Colonic mucosa (tissue), 4 donors: ENCODE measurements at regions not wholly inside any gene's neighbourhood (a gene's known extent, or its start where the extent isn't known, plus 50 kb on each side); places are given as distances from the start of the nearest gene placed in this dataset.

ENCODE experiments used
- DNase-seq: peaks from one replicate; pipeline ENCODE4 v3.0.0-alpha.2; 2020
- H3K27ac ChIP-seq: fragments of 200-600 bp; one replicate; pipeline ENCODE4 v1.8.0; 2021
- H3K27me3 ChIP-seq: fragments of 200-600 bp; one replicate; pipeline ENCODE4 v1.8.0; 2021
- H3K36me3 ChIP-seq: fragments of 200-600 bp; one replicate; pipeline ENCODE4 v1.8.0; 2021
- H3K4me1 ChIP-seq: fragments of 200-600 bp; one replicate; pipeline ENCODE4 v1.8.0; 2021; ENCODE audit warnings: mild to moderate bottlenecking
- H3K4me3 ChIP-seq: fragments of 200-600 bp; one replicate; pipeline ENCODE4 v1.8.0; 2021
- H3K9ac ChIP-seq, 2 donors: one replicate each; pipeline ENCODE4 v1.7.0; 2013; ENCODE audit warnings: control low read depth in 2 of 2, low read depth in 2 of 2, low read length in 2 of 2
- H3K9me3 ChIP-seq: fragments of 200-600 bp; one replicate; pipeline ENCODE4 v1.8.0; 2021
- intact Hi-C: fragments of 100-400 bp; cut with DNase I; formaldehyde crosslinking; loops from one replicate; pipeline ENCODE4 v1.14.1; 2022
- TF ChIP-seq, protein P1 (sequence below): fragments of 200-600 bp; IDR thresholded peaks from one replicate; pipeline ENCODE4 v1.8.0; 2022; ENCODE audit warnings: antibody characterized with exemption, mild to moderate bottlenecking
- donor health status: healthy.
- donor health status: DM: no; HTN: no; CAD: no.
- donor health status: DM: no; HTN: no; CAD: no.

- Histone ChIP-seq H3K9me3 (no peaks in the 10 kb centered on the region), H3K27ac (no peak overlapping the region), H3K36me3 (no peaks in the 10 kb centered on the region), H3K27me3 (no peaks in the 10 kb centered on the region), H3K9ac (no peak overlapping the region), H3K4me1 (no peaks in the 10 kb centered on the region), H3K4me3 (no peak overlapping the region)
- DNase-seq, result no peak
- intact Hi-C loops, result loop anchor here (2.0 to 5.0 kb wide), 2 partner anchors 620 to 1175 kb away; no protein-coding TSS in a partner anchor
- TF ChIP-seq, protein P1, sequence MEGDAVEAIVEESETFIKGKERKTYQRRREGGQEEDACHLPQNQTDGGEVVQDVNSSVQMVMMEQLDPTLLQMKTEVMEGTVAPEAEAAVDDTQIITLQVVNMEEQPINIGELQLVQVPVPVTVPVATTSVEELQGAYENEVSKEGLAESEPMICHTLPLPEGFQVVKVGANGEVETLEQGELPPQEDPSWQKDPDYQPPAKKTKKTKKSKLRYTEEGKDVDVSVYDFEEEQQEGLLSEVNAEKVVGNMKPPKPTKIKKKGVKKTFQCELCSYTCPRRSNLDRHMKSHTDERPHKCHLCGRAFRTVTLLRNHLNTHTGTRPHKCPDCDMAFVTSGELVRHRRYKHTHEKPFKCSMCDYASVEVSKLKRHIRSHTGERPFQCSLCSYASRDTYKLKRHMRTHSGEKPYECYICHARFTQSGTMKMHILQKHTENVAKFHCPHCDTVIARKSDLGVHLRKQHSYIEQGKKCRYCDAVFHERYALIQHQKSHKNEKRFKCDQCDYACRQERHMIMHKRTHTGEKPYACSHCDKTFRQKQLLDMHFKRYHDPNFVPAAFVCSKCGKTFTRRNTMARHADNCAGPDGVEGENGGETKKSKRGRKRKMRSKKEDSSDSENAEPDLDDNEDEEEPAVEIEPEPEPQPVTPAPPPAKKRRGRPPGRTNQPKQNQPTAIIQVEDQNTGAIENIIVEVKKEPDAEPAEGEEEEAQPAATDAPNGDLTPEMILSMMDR, result no peak
Observed at GRCh38 chr18:52287151-52287550, 52.8 kb upstream of the DCC start.

- TF ChIP-seq, protein P1, result peak; percentile 62
- Histone ChIP-seq H3K9me3 (no peaks in the 10 kb centered on the region), H3K4me1 (no peaks in the 10 kb centered on the region), H3K27ac (no peak overlapping the region), H3K27me3 (no peaks in the 10 kb centered on the region), H3K36me3 (no peaks in the 10 kb centered on the region), H3K4me3 (no peak overlapping the region), H3K9ac (no peak overlapping the region)
- intact Hi-C loops, result loop anchor here (5.0 kb wide), 1 partner anchor 1176 kb away; no protein-coding TSS in a partner anchor
- DNase-seq, result peak; percentile 23
Observed at GRCh38 chr18:52288403-52289004, 51.5 kb upstream of the DCC start.

- Histone ChIP-seq H3K9me3 (no peaks in the 10 kb centered on the region), H3K4me3 (no peak overlapping the region), H3K27me3 (no peaks in the 10 kb centered on the region), H3K27ac (no peak overlapping the region), H3K36me3 (no peaks in the 10 kb centered on the region), H3K4me1 (no peaks in the 10 kb centered on the region), H3K9ac (no peak overlapping the region)
- no peak for DNase-seq
- intact Hi-C loops, result loop anchor here (5.0 kb wide), 1 partner anchor 1177 kb away; no protein-coding TSS in a partner anchor
- TF ChIP-seq, protein P1, result no peak
Observed at GRCh38 chr18:52289392-52289791, 50.6 kb upstream of the DCC start.
